HEK293 (cell line): ENCODE measurements at regions not wholly inside any gene's neighbourhood (a gene's known extent, or its start where the extent isn't known, plus 50 kb on each side); places are given as distances from the start of the nearest gene placed in this dataset.

Source experiments
- ZNF133 ChIP-seq: fragments of 450-650 bp; formaldehyde crosslinking; IDR thresholded peaks from 2 replicates; pipeline ENCODE4 v1.5.1; 2016; ENCODE audit warnings: missing biosample characterization, missing genetic modification characterization
- ZNF274 ChIP-seq, 2 experiments: fragments of 200-500 bp in 1 of 2; fragments of 450-650 bp in 1 of 2; sonication (Bioruptor generic) in 1 of 2; formaldehyde crosslinking in 1 of 2; IDR thresholded peaks; 2 replicates each; pipeline versions ENCODE4 v1.5.1 to v1.6.1; 2014 to 2016; ENCODE audit warnings: borderline replicate concordance in 1 of 2, inconsistent platforms in 1 of 2, low read length in 1 of 2, missing biosample characterization in 1 of 2, missing genetic modification characterization in 1 of 2
- ZNF548 ChIP-seq: fragments of 450-650 bp; formaldehyde crosslinking; IDR thresholded peaks from 2 replicates; pipeline ENCODE4 v1.5.1; 2016; ENCODE audit warnings: missing biosample characterization, missing genetic modification characterization
- ZNF549 ChIP-seq: fragments of 450-650 bp; IDR thresholded peaks from 2 replicates; pipeline ENCODE4 v1.5.1; 2018; ENCODE audit warnings: missing biosample characterization, missing genetic modification characterization, mild to moderate bottlenecking, inconsistent platforms, moderate library complexity
- TF ChIP-seq, protein P1 (sequence below): fragments of 450-650 bp; formaldehyde crosslinking; IDR thresholded peaks from 2 replicates; pipeline ENCODE4 v1.5.1; 2016; ENCODE audit warnings: missing biosample characterization, missing genetic modification characterization

GRCh38 chr2:6641956-6642355 lies 223.8 kb downstream of the CMPK2 start:
- TF ChIP-seq, protein P1, sequence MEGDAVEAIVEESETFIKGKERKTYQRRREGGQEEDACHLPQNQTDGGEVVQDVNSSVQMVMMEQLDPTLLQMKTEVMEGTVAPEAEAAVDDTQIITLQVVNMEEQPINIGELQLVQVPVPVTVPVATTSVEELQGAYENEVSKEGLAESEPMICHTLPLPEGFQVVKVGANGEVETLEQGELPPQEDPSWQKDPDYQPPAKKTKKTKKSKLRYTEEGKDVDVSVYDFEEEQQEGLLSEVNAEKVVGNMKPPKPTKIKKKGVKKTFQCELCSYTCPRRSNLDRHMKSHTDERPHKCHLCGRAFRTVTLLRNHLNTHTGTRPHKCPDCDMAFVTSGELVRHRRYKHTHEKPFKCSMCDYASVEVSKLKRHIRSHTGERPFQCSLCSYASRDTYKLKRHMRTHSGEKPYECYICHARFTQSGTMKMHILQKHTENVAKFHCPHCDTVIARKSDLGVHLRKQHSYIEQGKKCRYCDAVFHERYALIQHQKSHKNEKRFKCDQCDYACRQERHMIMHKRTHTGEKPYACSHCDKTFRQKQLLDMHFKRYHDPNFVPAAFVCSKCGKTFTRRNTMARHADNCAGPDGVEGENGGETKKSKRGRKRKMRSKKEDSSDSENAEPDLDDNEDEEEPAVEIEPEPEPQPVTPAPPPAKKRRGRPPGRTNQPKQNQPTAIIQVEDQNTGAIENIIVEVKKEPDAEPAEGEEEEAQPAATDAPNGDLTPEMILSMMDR (tag by site-specific recombination), result no peak
- TF ChIP-seq ZNF548 (tag by site-specific recombination) (no peak), ZNF133 (no peak), ZNF274 (IDR thresholded peaks at IDR 0.05; ENCODE audit: low read length) (no peak), ZNF274 (tag by site-specific recombination; IDR thresholded peaks at IDR 0.05; ENCODE audit: borderline replicate concordance) (no peak), ZNF549 (tag by site-specific recombination) (no peak)
